ENCODE measurements at regions not wholly inside any gene's neighbourhood (a gene's known extent, or its start where the extent isn't known, plus 50 kb on each side); places are given as distances from the start of the nearest gene placed in this dataset.
"Not testable (repeated sequence)": the region's sequence is repeated elsewhere in the genome, so short reads cannot be mapped to it uniquely, and the experiment has no call there.

GRCh38 chr4:87901422-87901992, 68.7 kb downstream of the MEPE start:
- DNase-seq, result no peak

GRCh38 chr4:87904639-87905160, 70.8 kb upstream of the SPP1 start:
- DNase-seq, result no peak

GRCh38 chr4:87908336-87908735, 67.2 kb upstream of the SPP1 start:
- no peak for DNase-seq

- no peak for DNase-seq
These were observed 64.7 kb upstream of the SPP1 start for GRCh38 chr4:87910795-87911194.

- DNase-seq, result peak in 2 of 3 experiments; percentile 11 to 29
These were observed 64.2 kb upstream of the SPP1 start for GRCh38 chr4:87911252-87911774.

GRCh38 chr4:87912164-87913004, 63.1 kb upstream of the SPP1 start:
- no peak for DNase-seq

GRCh38 chr4:87913896-87914295, 61.6 kb upstream of the SPP1 start:
- DNase-seq, result no peak

GRCh38 chr4:87915621-87916020, 59.9 kb upstream of the SPP1 start:
- DNase-seq, result no peak

- no peak for DNase-seq
These were observed 58.9 kb upstream of the SPP1 start for GRCh38 chr4:87916626-87917025.

- not testable (repeated sequence) for DNase-seq
These were observed 57.6 kb upstream of the SPP1 start for GRCh38 chr4:87917911-87918310.

- no peak for DNase-seq
These were observed 57.0 kb upstream of the SPP1 start for GRCh38 chr4:87918314-87919058.

GRCh38 chr4:87919304-87919703, 56.2 kb upstream of the SPP1 start:
- DNase-seq, result not testable (repeated sequence)

GRCh38 chr4:87919941-87920340, 55.6 kb upstream of the SPP1 start:
- no peak for DNase-seq

- no peak for DNase-seq
These were observed 55.0 kb upstream of the SPP1 start for GRCh38 chr4:87920478-87920877.

- DNase-seq, result not testable (repeated sequence)
These were observed 53.7 kb upstream of the SPP1 start for GRCh38 chr4:87921626-87922479.

- DNase-seq, result not testable (repeated sequence)
These were observed 51.4 kb upstream of the SPP1 start for GRCh38 chr4:87924146-87924545.
